ENCODE measurements at regions not wholly inside any gene's neighbourhood (a gene's known extent, or its start where the extent isn't known, plus 50 kb on each side); places are given as distances from the start of the nearest gene placed in this dataset.
"Not testable (repeated sequence)": the region's sequence is repeated elsewhere in the genome, so short reads cannot be mapped to it uniquely, and the experiment has no call there.

DNA sequence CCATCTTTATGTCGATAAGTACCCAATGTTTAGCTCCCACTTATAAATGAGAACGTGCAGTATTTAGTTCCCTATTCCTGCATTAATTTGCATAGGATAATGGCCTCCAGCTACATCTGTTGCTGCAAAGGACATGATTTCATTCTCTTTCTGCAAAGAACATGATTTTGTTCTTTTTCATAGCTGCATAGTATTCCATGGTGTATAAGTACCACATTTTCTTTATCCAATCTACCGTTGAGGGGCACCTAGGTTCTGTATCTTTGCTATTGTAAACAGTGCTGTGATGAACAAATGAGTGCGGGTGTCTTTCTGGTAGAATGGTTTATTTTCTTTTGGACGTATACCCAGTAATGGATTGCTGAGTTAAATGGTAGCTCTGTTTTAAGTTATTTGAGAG is 63.0 kb downstream of the HLX start:
- DNase-seq (ENCODE audit: low read depth in 2 of 2), result no peak

- not testable (repeated sequence) for DNase-seq (ENCODE audit: low read depth in 2 of 2)
Measured at GRCh38 chr1:220942914-220943313, 63.7 kb downstream of the HLX start.

DNA sequence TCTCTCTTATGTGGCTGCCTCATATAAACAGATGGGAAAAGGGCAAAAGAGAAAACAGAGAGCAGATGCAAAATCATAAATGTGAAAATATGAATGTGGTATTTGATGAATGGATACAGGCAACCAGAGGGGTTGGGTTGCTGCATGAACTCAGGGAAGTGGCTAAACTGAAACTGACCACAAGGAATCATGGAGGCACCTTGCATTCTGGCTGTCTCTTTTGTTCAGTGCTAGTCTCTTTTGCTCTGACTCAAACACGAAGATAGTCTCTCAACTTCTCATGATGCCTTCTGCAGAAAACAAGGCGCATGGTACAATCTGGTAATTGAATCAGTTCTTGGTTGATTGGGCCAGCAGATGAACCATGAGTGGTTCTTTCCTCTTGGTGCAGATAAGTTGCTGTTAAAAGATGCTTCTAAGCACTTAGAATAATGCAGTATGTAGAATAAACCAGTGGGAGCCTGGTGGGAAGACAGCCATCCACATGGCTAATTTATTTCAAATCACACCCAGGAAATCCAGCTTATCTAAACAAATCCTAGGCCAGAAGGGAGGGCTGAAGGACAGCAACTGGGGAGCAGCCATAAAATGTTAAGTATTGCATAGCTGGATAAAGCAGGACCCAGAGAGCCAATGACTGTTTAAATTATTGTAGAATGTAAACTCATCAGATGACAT is 64.2 kb downstream of the HLX start:
- no peak for DNase-seq (ENCODE audit: low read depth in 2 of 2)

DNA sequence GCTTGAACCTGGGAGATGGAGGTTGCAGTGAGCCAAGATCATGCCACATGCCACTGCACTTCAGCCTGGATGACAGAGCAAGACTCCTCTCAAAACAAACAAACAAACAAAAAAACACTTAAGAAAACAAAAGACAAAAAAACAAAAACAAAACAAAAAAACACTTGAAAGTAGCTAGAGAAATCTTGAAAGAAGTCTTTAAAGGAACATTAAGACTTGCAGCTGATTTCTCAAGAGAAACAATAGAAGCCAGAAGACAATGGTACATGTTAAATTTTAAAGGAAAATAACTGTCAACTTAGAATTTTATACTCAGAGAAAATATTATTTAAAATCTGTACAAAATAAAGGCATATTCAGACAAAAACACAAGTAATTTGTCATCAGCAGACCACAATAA is 71.3 kb downstream of the HLX start:
- no peak for DNase-seq (ENCODE audit: low read depth in 2 of 2)

- DNase-seq (ENCODE audit: low read depth in 2 of 2), result no peak
Measured at GRCh38 chr1:220952961-220953643, 73.9 kb downstream of the HLX start.

DNA sequence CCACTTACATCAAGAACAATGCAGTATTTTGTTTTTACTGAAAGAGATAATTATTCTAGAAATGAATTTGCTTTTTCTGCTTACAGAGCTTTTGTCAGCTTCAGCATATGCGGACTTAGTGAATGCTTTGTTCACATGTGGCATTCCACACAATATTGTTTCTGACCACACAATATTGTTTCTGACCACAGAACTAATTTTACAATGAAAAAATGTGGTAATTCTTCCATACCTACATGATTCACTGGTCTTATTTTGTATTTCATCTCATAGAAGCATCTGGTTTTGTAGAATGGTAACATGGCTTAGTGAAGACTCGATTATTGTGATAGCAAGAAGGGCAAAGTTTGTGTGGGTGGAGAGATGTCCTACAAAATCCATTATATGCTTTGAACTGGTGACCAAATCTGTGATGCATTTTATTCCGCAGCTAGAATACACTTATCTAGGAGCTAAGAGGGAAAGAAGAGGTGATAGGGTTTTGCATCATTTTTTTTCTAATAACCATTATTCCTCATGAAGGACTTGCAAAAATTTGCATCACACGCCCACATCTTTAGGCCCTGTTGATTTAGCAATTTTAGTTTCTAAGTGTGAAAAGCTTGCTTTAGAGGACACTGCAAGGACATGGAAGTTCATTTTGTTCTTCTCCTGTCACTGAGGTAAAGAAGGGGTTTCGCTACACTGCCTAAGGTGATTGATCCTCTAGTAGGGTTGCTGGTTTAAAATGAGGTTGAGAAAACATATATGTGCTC is 75.3 kb downstream of the HLX start:
- DNase-seq (ENCODE audit: low read depth in 2 of 2), result no peak

DNA sequence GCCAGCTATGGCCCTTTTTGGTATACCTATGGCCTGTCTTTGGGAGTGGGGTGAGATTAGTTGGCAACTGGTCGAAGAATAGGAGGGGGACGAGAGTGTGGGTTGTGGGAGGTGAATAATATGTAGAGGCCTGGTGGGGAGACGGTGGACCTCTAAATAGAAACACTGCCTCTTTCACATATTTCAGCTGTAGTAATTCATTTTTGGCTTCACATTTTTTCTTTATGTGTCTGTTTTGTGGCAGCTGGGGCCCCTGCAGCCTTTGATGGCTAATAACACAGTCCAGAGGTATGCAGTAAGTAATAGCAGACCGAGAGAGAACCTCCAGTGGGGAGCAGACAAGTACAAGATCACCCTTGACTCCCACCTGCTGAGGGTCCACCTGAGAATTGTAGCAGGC is 75.9 kb downstream of the HLX start:
- no peak for DNase-seq (ENCODE audit: low read depth in 2 of 2)

- no peak for DNase-seq (ENCODE audit: low read depth in 2 of 2)
Measured at GRCh38 chr1:220956501-220957232, 77.4 kb downstream of the HLX start.

- peak in 1 of 2 donors; percentile 23 for DNase-seq (ENCODE audit: low read depth in 2 of 2)
Measured at GRCh38 chr1:220957233-220957605, 78.0 kb downstream of the HLX start.

DNA sequence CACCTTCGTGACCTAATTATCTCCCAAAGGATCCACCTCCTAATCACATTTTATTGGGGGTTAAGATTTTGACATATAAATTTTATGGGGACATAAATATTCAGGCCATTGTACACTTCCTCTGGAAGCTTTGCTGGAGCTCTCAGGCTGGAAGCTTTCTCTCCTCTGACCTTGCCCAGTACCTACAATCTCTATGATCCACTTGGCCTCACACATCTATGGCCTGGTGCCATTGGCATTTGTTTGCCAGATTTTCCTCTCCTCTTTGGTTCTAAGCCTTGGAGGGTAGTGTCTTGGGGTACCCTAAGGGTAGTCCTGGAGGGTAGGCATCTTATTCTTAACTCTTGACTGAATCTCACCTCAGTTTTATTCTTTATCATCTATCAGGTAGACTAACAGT is 79.0 kb downstream of the HLX start:
- no peak for DNase-seq (ENCODE audit: low read depth in 2 of 2)

DNA sequence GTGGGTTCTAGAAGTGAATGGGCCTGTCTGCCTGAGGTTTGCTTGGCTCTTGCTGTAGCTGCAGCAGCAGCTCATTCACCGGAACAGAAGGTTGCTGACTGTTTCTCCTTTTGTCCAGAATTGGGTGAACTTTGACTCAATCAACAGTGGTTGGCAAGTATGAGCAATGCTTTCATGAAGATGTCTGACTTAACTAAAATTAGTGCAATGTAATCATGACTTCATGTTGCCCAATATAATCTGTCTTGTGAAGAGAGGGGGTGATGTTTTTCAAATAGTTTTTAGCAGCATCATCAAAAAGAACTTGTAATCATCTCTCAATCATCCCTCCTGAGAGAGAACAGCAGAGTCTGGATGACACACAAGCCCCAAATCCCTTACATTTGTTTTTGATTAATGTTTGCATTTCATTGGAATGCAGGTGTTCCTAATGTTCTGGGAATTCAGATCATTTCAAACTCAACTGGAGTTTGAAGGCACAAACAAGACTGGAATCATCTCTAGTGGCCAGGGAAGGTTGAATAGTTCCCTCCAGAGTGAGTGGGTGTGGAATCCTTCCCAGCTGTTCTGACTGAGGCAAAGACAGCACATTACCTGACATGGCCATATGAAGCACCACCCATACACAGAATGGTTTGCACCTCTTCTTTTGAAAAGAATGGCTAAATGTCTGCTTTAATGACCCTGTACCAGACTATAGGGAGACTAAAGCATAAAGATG is 82.9 kb downstream of the HLX start:
- peak in 1 of 2 donors; percentile 54 for DNase-seq (ENCODE audit: low read depth in 2 of 2)

DNA sequence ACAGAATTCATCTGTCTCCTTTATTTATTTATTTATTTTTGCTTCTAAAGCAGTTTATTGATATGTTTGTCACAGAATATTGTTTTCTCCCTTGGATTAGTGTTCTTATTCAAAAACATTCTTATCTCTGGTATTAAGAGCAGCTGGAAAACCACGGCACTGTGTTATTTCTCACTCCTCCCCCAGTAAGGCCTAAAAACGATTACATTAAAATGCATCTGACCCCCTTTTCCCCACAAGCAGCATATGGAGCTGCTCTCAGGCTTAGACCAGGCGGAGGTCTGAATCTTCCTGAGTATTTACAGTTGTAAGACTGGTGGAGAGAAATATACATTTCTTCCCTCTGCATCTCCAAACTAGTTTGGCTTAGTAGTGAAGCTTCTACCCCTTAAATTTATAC is 86.8 kb downstream of the HLX start:
- DNase-seq (ENCODE audit: low read depth in 2 of 2), result no peak

DNA sequence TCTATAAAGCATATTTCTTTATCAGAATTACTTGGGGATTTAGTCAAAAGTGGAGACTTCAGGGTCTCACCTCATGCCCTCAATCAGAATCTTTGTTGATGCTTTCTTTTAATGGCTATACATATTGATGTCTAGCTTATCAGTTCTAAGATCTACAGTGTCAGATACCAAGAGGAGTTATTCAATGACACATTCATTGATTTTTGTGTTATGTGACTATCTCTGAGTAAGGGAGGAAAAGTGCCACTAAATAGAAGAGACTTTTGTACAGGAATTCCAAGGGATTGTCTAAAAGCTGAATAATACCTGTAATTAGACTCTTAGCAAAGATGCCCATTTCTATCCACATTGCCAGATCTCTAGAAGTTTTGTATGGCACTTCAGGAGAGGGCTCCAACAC is 87.2 kb downstream of the HLX start:
- DNase-seq (ENCODE audit: low read depth in 2 of 2), result no peak

DNA sequence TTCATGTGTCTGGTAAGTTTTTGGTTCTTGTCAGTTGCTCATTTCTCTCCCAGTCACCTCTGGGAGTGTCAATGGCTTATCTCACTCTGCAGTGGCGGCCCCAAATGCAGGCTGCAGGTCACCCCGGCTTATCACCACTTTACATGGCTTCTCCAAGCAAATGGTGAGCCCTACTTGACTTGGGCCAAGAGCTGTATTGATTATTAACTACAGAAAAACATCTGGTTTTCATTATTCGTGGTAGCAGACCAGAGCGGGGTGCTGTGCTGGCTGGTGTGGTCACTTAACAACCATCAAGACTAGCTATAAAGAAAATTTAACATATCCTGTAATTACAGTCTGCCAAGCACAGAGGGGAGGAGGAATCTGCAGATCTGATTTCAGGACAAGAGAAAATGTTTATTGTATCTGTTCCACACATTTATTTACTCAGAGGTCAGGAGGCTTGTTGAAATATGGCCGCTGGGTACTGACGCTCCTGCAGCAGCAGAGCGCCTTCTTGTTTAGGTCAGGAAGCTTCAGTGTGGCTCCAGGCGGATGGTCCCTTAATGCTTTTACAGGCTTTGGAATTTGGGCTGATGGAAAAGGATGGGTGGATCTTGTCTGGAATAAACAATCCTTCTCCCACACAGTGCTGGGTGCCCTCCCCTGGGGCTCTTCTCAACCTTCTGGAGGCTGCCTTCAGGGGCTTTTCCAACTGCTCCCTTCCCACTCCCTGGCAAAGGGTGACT is 87.8 kb downstream of the HLX start:
- DNase-seq (ENCODE audit: low read depth in 2 of 2), result no peak

- no peak for DNase-seq (ENCODE audit: low read depth in 2 of 2)
Measured at GRCh38 chr1:220967911-220968310, 88.7 kb downstream of the HLX start.

DNA sequence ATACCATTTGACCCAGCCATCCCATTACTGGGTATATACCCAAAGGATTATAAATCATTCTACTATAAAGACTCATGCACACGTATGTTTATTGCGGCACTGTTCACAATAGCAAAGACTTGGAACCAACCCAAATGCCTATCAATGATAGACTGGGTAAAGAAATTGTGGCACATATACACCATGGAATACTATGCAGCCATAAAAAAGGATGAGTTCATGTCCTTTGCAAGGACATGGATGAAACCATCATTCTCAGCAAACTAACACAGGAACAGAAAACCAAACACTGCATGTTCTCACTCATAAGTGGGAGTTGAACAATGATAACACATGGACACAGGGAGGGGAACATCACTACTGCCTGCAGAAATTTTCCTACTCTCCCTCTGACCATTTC is 90.0 kb downstream of the HLX start:
- not testable (repeated sequence) for DNase-seq (ENCODE audit: low read depth in 2 of 2)

DNA sequence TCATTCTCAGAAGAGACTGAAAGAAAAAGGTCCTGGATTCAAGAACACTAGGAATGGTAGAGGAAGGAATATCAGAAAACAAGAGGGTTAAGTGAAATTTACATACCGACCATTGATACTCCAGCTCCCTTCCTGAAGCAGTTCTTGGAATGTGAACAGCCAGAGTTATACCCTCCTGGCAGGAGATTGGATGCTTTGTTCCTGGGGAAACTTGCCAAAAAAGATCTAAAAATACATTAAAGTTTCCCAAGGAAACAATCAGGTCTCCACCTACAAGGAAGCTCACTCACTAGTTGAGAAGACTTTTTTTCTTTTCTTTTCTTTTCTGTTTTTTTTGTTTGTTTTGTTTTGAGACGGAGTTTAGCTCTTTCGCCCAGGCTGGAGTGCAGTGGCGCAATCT is 91.1 kb downstream of the HLX start:
- peak in 1 of 2 donors; percentile 22 for DNase-seq (ENCODE audit: low read depth in 2 of 2)

DNA sequence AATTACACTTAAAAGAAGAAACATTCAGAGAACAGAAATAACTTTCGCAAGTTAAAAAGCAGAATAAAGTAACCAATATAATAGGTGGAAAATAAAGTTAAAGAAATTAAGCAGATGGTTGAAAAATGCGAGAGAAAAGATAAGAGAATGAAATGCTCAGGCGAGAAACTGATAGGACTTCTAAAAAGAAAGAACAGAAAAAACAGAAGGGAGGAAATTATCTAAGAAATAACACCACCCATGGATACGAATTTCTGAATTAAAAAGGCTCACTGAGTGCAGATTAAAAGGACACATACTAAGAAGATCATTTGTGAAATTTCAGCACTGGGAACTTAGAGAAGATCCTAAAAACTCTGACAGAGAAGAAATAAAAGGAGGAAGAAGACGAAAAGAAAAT is 92.0 kb downstream of the HLX start:
- no peak for DNase-seq (ENCODE audit: low read depth in 2 of 2)

GRCh38 chr1:220974431-220974830 is 95.2 kb downstream of the HLX start:
- DNase-seq (ENCODE audit: low read depth in 2 of 2), result no peak

GRCh38 chr1:220976390-220976789 is 97.1 kb downstream of the HLX start:
- DNase-seq (ENCODE audit: low read depth in 2 of 2), result no peak

DNA sequence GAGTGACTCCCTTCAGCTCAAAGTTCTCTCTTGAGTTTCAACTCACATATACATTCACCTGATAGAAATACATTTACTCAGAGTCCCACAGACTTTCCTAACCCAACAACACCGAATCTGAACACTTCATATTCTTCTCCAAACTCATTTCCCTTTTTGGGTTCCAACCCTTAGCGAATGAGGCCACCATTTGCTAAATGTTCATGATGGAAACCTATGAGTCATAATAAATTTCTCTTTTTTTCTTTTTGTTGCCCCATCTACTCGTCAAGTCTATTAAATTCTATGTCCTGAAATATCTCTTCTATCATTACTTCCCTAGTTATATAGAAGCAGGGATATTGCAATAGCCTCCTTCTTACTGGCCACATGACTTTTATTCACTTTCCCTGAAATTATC is 100.1 kb downstream of the HLX start:
- DNase-seq (ENCODE audit: low read depth in 2 of 2), result no peak
